GM23338 (cell line): ENCODE measurements at regions not wholly inside any gene's neighbourhood (a gene's known extent, or its start where the extent isn't known, plus 50 kb on each side); places are given as distances from the start of the nearest gene placed in this dataset.

Source experiments
- CTCF ChIP-seq, 2 experiments: fragments of 200-600 bp in 1 of 2; sonication (generic) in 1 of 2; conservative IDR thresholded peaks; 2 replicates each; pipeline versions ENCODE4 v1.5.1 to v1.6.1; 2016 to 2017; ENCODE audit warnings: antibody characterized with exemption in 2 of 2, low read depth in 2 of 2, mild to moderate bottlenecking in 2 of 2, moderate library complexity in 1 of 2
- ETS1 ChIP-seq: IDR thresholded peaks from 2 replicates; pipeline ENCODE4 v1.6.1; 2016; ENCODE audit warnings: antibody characterized with exemption
- EZH2 ChIP-seq: fragments of 200-600 bp; sonication (generic); IDR thresholded peaks from one replicate; pipeline ENCODE4 v1.8.0; 2017; ENCODE audit warnings: antibody characterized with exemption, mild to moderate bottlenecking, low read depth; ENCODE audit not compliant: unreplicated experiment
- EZH2phosphoT487 ChIP-seq: fragments of 200-600 bp; sonication (generic); IDR thresholded peaks from one replicate; pipeline ENCODE4 v1.8.1; 2018; ENCODE audit warnings: antibody characterized with exemption; ENCODE audit not compliant: unreplicated experiment

- TF ChIP-seq CTCF (conservative IDR thresholded peaks at IDR 0.05; ENCODE audit: low read depth in 2 of 2) (no peak), ETS1 (no peak), EZH2 (no peak), EZH2phosphoT487 (no peak)
Observed at GRCh38 chr3:74080056-74080461, 455.3 kb upstream of the PDZRN3 start.
